ENCODE measurements at regions not wholly inside any gene's neighbourhood (a gene's known extent, or its start where the extent isn't known, plus 50 kb on each side); places are given as distances from the start of the nearest gene placed in this dataset.

DNA sequence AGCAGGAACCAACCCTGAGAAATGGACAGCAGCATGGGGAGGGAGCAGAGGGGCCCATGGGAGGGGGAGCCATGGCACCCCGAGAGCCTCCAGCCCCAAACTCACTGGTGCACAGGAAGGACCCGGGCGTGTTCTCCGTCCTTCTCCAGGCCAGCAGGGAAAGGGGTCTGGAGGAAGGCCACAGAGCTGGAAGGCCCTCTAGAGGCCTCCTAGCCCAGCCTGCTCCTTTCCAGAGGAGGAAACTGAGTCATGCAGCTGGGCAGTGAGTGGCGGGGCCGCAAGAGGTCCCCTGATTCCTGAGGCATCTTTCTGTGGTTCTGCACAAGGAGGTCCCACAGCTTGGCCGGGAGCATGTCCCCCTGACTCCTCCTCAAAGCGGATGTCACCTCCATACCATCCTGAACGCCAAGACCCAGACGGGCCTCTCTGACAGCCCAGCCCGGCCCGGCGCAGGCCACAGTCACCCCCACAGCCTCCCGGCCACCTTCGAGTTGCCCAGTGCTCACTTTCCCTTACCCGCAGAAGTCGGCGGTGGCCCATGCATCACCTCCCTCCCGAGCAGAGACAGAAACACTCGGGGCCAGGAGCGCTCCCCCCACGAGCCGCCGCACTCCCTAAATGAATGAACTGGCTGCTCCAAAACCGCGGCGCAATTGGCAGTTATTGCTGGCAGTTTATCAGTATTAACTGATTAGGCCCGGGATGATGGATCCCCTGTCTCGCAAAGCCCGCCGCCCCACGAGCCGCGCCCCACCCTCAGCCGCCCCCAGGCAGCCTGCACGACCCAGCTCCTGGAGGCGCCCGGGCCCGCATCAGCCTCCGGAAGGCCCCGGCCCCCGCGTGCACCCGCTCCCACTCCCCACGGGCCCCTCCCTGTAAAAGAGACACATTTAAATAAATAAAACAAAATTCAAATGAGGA lies 272.5 kb downstream of the BUD13 start (continued):
- TF ChIP-seq, protein P1, sequence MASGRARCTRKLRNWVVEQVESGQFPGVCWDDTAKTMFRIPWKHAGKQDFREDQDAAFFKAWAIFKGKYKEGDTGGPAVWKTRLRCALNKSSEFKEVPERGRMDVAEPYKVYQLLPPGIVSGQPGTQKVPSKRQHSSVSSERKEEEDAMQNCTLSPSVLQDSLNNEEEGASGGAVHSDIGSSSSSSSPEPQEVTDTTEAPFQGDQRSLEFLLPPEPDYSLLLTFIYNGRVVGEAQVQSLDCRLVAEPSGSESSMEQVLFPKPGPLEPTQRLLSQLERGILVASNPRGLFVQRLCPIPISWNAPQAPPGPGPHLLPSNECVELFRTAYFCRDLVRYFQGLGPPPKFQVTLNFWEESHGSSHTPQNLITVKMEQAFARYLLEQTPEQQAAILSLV (CRISPR knock-in tag; IDR thresholded peaks at IDR 0.05; ENCODE audit: borderline replicate concordance) = no peak
- TF ChIP-seq, protein P2, sequence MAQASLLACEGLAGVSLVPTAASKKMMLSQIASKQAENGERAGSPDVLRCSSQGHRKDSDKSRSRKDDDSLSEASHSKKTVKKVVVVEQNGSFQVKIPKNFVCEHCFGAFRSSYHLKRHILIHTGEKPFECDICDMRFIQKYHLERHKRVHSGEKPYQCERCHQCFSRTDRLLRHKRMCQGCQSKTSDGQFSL (CRISPR knock-in tag; IDR thresholded peaks at IDR 0.05) = no peak
- no peak for TF ChIP-seq ZNF335 (CRISPR knock-in tag; IDR thresholded peaks at IDR 0.05)
- TF ChIP-seq RBFOX2 (IDR thresholded peaks at IDR 0.05; ENCODE audit: low read depth, low read length) = no peak

DNA sequence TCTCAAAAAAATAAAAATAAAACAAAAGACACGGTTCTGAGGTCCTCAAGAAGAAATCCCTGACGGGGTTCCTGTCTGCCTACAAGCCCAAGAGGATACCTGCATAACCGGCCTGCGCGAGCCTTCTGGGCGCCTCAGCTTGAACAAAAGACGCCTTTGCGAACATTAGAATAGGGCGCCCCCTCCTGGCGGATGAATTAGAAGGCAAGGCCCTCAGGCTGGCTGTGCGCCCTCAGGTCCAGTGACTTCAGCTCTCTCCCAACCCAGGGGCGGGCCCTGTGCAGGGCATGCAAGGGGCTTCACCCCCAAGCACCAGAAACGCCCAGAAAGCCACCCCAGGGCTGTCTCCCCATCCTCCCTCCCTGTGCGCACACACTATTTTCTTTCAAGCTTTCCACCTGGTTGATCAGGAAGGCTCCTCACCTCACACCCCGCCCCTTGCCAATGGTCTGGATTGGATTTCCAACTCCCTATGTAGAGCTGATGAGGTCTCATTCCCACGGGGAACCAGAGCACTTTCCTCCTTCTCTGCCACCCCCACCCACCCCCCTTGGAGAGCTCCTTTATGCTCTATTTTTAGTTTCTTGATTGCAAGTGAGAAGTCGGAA lies 273.3 kb downstream of the BUD13 start:
- Histone ChIP-seq H3K79me2 (ENCODE audit: insufficient read depth, low read length) (no peaks in the 10 kb centered on the region), H3K36me3 (replicated peaks in 1 of 2; ENCODE audit: control insufficient read depth in 1 of 2, insufficient read depth in 2 of 2, low read length in 2 of 2) (no peaks in the 10 kb centered on the region), H2AFZ (ENCODE audit: low read length) (no peak overlapping the region), H3K4me1 (ENCODE audit: insufficient read depth, low read length) (peaks cover 10% of the 10 kb centered on the region; the same call in 1 of the 2 replicates), H3K4me2 (ENCODE audit: low read depth, low read length) (no peak overlapping the region), H4K20me1 (ENCODE audit: insufficient read depth, low read length) (no peaks in the 10 kb centered on the region), H3K9ac (ENCODE audit: insufficient read depth, low read depth, low read length) (no peak overlapping the region), H3K27ac (ENCODE audit: extremely low read length, insufficient read depth, low read length) (no peak overlapping the region), H3K4me3 (replicated peaks in 1 of 3; ENCODE audit: insufficient read depth in 1 of 3, low read depth in 2 of 3, low read length in 3 of 3) (no peak overlapping the region), H3K9me3 (ENCODE audit: low read length) (no peaks in the 10 kb centered on the region), H3K27me3 (ENCODE audit: control insufficient read depth in 1 of 2, insufficient read depth in 2 of 2, low read length in 2 of 2) (peaks cover 1 to 21% of the 10 kb centered on the region in 2 experiments; a peak in 1 of 5 replicates)
- WGBS (ENCODE audit: low lambda C conversion rate) = 27% methylated on average over 11 of the region's 17 CpGs
- ChIA-PET CTCF (ENCODE audit: low intra/inter-chr PET ratio, low total read pairs) (interaction anchor here (0.7 to 2.0 kb wide), 6 partner anchors 46 to 509 kb away, joined by 3 to 15 read pairs (median 5); no protein-coding TSS in a partner anchor), POLR2A (interaction anchor here (1.6 kb wide), 1 partner anchor 72 kb away, joined by 3 read pairs; no protein-coding TSS in a partner anchor)
- peak; percentile 78 for DNase-seq (ENCODE audit: low spot score)
- no TSS peak for BruUV-seq (replicated peaks)
- intact Hi-C loops (cut with micrococcal nuclease; ENCODE audit: unreplicated experiment) (loop anchor here (1.0 to 5.0 kb wide), 4 partner anchors 45 to 282 kb away; no protein-coding TSS in a partner anchor), in situ Hi-C loops (cut with HindIII; ENCODE audit: extremely low pct_ligation_motif_present, low pct_unique_long_range_greater_than_20kb) (loop anchor here (10.0 kb wide), 2 partner anchors 215 to 285 kb away; no protein-coding TSS in a partner anchor)
- FAIRE-seq = peak; percentile 55
- peak; percentile 96 for ATAC-seq
- TF ChIP-seq ZNF724P (CRISPR knock-in tag; IDR thresholded peaks at IDR 0.05; ENCODE audit: borderline replicate concordance) (no peak), HNF4A (CRISPR knock-in tag; IDR thresholded peaks at IDR 0.05) (no peak), MLX (CRISPR knock-in tag; IDR thresholded peaks at IDR 0.05) (no peak), HNRNPUL1 (IDR thresholded peaks at IDR 0.05; ENCODE audit: low read depth, low read length) (no peak), ARNT2 (CRISPR knock-in tag; IDR thresholded peaks at IDR 0.05; ENCODE audit: low read depth) (no peak), HNF4G (IDR thresholded peaks at IDR 0.05; ENCODE audit: borderline replicate concordance, low read depth, low read length) (no peak), HNF4G (CRISPR knock-in tag; IDR thresholded peaks at IDR 0.05; ENCODE audit: borderline replicate concordance, low read depth) (no peak), TIGD3 (CRISPR knock-in tag; IDR thresholded peaks at IDR 0.05; ENCODE audit: borderline replicate concordance) (no peak), NCOA1 (CRISPR knock-in tag; IDR thresholded peaks at IDR 0.05) (no peak), FOXM1 (CRISPR knock-in tag; IDR thresholded peaks at IDR 0.05) (no peak), KMT2A (CRISPR knock-in tag; IDR thresholded peaks at IDR 0.05) (no peak), ZNF34 (CRISPR knock-in tag; IDR thresholded peaks at IDR 0.05; ENCODE audit: borderline replicate concordance) (no peak), ZZZ3 (CRISPR knock-in tag; IDR thresholded peaks at IDR 0.05; ENCODE audit: borderline replicate concordance) (no peak), SMC3 (IDR thresholded peaks at IDR 0.05; ENCODE audit: low read length) (peak; percentile 57), FLYWCH1 (CRISPR knock-in tag; IDR thresholded peaks at IDR 0.05) (no peak)

Data from HepG2 (cell line).